ENCODE measurements at regions not wholly inside any gene's neighbourhood (a gene's known extent, or its start where the extent isn't known, plus 50 kb on each side); places are given as distances from the start of the nearest gene placed in this dataset.

DNA sequence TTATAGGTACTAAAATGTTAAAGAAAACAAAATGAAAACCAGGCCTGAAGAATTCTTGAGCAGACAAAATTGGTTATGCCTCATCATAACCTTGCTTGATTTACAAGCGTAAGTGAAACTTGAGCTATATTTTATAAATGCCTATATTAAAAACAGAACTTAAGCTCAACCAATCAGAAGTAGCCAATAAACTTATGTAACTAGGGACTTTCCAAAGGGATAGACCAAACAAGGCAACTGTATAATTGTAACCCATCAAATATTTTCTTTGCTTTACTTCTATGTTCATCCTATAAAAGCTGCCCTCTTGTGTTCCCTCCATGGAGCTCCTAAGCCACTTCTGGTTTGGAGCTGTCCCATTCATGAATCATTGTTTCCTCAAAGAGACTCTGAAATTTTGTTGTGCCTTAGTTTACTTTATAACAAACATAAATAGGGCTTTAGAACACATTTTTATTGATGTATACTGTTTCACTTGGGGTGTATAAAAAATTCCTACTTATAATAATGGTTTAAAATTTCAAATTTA, 101.6 kb upstream of the CARMIL1 start:
- TF ChIP-seq SUZ12 (IDR thresholded peaks at IDR 0.05) = no peak
- no peak for TF ChIP-seq TARDBP (IDR thresholded peaks at IDR 0.05)
- no peak for TF ChIP-seq ARNT (IDR thresholded peaks at IDR 0.05)
- TF ChIP-seq ELF4 (IDR thresholded peaks at IDR 0.05) = no peak
- ChIA-PET POLR2A (no interaction called here), CTCF (no interaction called here)
- no peak for DNase-seq (ENCODE audit: extremely low spot score)

DNA sequence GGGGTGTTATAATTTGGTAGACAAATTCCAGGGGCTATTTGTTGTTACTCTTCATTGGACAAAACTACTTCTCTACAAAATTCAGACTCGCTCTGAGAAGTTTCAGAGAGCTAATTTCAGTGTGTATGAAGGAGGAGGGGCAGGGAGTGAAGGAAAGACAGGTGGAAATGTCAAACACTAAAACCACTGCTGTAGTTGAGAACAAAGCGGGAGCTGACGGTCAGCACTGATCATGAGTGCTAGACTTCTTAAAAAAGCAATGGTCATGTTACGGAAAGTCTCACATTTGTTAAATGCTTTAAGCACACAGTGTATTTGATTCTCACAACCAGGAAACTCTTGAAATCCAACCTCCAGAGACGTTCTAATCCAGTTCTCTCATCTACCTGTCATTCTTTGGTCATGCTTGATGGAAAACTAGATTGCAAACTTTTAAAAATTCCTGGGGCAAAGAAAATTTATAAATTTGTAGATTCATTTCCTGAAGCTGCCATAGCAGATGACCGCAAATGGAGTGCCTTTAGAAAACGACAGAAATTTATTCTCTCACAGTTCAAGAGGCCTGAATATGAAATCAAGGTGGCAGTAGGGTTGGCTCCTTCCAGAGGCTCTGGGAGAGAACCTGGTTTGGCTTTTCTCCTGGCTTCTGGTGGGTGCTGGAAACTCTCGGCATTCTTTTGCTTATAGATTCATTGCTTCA, 100.7 kb upstream of the CARMIL1 start:
- TF ChIP-seq ZNF384 (IDR thresholded peaks at IDR 0.05) = no peak
- no peak for TF ChIP-seq SP1 (IDR thresholded peaks at IDR 0.05)
- no peak for TF ChIP-seq CTBP1 (IDR thresholded peaks at IDR 0.05; ENCODE audit: borderline replicate concordance)
- no peak for TF ChIP-seq FOXK2 (IDR thresholded peaks at IDR 0.05)
- ChIA-PET POLR2A (interaction anchor here (0.6 kb wide), 1 partner anchor 13 kb away, joined by 3 read pairs; no protein-coding TSS in a partner anchor), CTCF (interaction anchor here (0.6 kb wide), 2 partner anchors 102 to 599 kb away, joined by 3 to 4 read pairs; no protein-coding TSS in a partner anchor)
- DNase-seq (ENCODE audit: extremely low spot score) = no peak

DNA sequence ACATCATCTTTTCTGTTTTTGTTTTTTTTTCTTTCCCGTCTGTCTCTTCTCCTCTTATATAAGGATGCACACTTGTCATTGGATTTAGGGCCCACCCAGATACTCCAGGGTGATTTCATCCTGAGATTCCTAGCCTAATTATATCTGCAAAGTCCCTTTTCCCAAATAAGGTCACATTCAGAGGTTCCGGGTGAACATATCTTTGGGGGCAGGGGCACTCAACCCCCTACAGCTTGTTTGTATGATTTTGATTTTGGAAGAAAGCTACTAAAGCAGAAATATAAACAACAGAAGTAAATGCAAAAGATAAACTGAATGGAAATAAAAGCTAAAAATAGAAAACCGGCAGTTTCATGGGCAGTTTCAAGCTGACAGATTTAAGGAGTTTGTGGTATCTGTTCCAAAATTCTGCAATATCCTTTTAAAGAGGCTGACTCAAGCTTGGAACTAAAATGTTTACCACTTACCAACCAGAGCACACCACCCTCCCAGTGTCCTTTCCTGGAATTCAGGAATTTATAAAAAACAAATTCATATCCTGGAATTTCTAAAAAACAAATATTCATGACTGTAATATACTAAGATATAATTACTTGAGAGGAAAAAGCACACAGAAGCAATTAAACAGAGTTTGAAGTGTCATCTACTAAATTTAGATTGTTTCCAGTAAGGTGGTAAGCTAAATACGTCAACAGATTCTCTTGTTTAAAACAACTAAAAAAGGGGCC, 100.0 kb upstream of the CARMIL1 start:
- CTCF ChIA-PET = interaction anchor here (0.6 kb wide), 2 partner anchors 103 to 600 kb away, joined by 3 to 4 read pairs; no protein-coding TSS in a partner anchor
- POLR2A ChIA-PET = interaction anchor here (1.0 kb wide), 1 partner anchor 842 kb away, joined by 4 read pairs; no protein-coding TSS in a partner anchor
- no peak for TF ChIP-seq ZNF384 (IDR thresholded peaks at IDR 0.05)
- TF ChIP-seq L3MBTL2 (conservative IDR thresholded peaks at IDR 0.05) = no peak
- TF ChIP-seq, protein P1, sequence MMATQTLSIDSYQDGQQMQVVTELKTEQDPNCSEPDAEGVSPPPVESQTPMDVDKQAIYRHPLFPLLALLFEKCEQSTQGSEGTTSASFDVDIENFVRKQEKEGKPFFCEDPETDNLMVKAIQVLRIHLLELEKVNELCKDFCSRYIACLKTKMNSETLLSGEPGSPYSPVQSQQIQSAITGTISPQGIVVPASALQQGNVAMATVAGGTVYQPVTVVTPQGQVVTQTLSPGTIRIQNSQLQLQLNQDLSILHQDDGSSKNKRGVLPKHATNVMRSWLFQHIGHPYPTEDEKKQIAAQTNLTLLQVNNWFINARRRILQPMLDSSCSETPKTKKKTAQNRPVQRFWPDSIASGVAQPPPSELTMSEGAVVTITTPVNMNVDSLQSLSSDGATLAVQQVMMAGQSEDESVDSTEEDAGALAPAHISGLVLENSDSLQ (IDR thresholded peaks at IDR 0.05) = no peak
- no peak for TF ChIP-seq LEF1 (IDR thresholded peaks at IDR 0.05; ENCODE audit: borderline replicate concordance)
- no peak for TF ChIP-seq CTBP1 (IDR thresholded peaks at IDR 0.05; ENCODE audit: borderline replicate concordance)
- no peak for TF ChIP-seq SP1 (IDR thresholded peaks at IDR 0.05)
- no peak for TF ChIP-seq FOXA1 (IDR thresholded peaks at IDR 0.05)
- TF ChIP-seq HDGF (IDR thresholded peaks at IDR 0.05; ENCODE audit: borderline replicate concordance) = no peak
- TF ChIP-seq ARNT (IDR thresholded peaks at IDR 0.05) = no peak
- no peak for TF ChIP-seq FOXK2 (IDR thresholded peaks at IDR 0.05)
- no peak for TF ChIP-seq FOXM1 (IDR thresholded peaks at IDR 0.05; ENCODE audit: borderline replicate concordance)
- no peak for TF ChIP-seq NFRKB (IDR thresholded peaks at IDR 0.05)
- no peak for TF ChIP-seq SUZ12 (IDR thresholded peaks at IDR 0.05)
- no peak for TF ChIP-seq BHLHE40 (IDR thresholded peaks at IDR 0.05; ENCODE audit: borderline replicate concordance)
- DNase-seq (ENCODE audit: extremely low spot score) = no peak

DNA sequence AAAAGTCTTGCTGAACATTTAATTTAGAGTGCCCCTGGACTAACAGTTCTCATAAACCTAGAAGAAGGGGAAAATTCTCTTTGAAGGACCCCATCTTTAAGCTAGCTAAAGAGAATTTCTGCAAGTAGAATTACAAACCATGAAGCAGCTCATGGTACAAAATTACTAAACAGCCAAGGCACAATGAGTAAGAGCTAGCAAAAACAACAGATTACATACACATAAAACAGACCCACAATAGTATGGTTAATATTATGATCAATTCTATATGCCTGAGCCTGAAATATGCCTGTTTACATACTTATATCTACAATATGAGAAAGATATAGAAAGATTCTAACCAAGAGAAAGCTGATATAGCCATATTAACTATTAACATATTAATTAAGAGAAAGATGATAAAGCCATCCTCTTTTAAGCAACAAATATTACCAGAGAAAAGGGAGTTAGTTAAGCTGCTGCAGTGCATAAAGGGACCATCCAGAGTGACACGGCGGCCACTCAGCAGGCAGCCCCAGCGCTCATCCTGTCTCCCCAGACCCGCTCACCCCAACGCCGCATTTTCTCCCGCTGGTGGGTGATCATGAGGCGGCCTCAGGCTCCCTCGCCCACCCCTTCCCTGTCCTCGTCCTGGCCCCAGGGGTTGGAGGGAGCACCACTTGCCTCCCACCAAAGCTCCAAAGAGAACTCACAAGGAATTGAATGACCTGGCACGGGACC, 98.4 kb upstream of the CARMIL1 start:
- ChIA-PET CTCF (interaction anchor here (0.8 to 1.0 kb wide), 2 partner anchors 10 to 43 kb away, joined by 3 to 5 read pairs; no protein-coding TSS in a partner anchor), POLR2A (interaction anchor here (0.7 kb wide), 1 partner anchor 405 kb away, joined by 3 read pairs; no protein-coding TSS in a partner anchor)
- TF ChIP-seq ELF4 (IDR thresholded peaks at IDR 0.05) (no peak), L3MBTL2 (conservative IDR thresholded peaks at IDR 0.05) (no peak), ZNF384 (IDR thresholded peaks at IDR 0.05) (no peak), FOXK2 (IDR thresholded peaks at IDR 0.05) (no peak), SP1 (IDR thresholded peaks at IDR 0.05) (no peak), ARNT (IDR thresholded peaks at IDR 0.05) (no peak), TARDBP (IDR thresholded peaks at IDR 0.05) (no peak), CTBP1 (IDR thresholded peaks at IDR 0.05; ENCODE audit: borderline replicate concordance) (no peak), BHLHE40 (IDR thresholded peaks at IDR 0.05; ENCODE audit: borderline replicate concordance) (no peak), NFRKB (IDR thresholded peaks at IDR 0.05) (no peak), FOXM1 (IDR thresholded peaks at IDR 0.05; ENCODE audit: borderline replicate concordance) (no peak)
- TF ChIP-seq, protein P1 (IDR thresholded peaks at IDR 0.05) = no peak

DNA sequence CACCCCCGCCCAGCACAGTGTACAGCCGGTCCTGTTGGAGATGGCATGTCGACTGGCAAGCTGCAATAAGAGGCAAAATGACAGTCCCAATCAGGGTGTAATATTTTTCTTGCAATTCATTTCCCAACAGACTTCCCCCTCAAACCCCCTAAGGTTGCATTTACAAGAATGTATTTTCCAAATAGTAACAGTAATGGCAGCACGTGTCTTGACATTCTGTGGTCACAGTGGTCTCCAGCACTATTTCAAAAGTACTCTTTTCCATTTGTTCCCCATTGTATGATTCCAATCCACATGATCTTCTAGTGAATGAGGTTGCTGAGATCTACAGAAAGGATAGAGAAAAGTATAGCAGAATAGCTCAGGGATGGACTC, 97.8 kb upstream of the CARMIL1 start:
- TF ChIP-seq HDGF (IDR thresholded peaks at IDR 0.05; ENCODE audit: borderline replicate concordance) (no peak), ELF4 (IDR thresholded peaks at IDR 0.05) (no peak), L3MBTL2 (conservative IDR thresholded peaks at IDR 0.05) (no peak), FOXA1 (IDR thresholded peaks at IDR 0.05) (no peak), TARDBP (IDR thresholded peaks at IDR 0.05) (no peak)
- DNase-seq (ENCODE audit: extremely low spot score) = no peak
- POLR2A ChIA-PET = no interaction called here
- CTCF ChIA-PET = interaction anchor here (0.6 to 1.0 kb wide), 3 partner anchors 10 to 153 kb away, joined by 3 to 5 read pairs (median 3); no protein-coding TSS in a partner anchor

More for the DNA sequence above, 98.4 kb upstream of the CARMIL1 start:
- DNase-seq (ENCODE audit: extremely low spot score) = no peak

DNA sequence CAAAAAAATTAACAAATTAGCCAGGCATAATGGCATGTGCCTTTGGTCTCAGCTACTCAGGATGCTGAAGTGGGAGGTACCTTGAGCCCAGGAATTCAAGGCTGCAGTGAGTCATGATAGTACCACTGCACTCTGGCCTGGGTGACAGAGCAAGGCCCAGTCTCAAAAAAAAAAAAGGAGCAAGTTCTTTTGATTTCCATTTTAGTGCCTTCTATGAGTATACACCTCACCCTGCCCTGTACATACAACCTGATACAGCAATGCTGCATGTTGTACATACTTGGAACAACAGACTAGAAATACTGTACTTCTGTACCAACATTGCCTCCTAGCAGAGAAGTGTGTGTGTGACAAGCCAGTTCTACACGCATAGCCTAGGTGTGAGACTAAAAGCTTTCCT, 97.3 kb upstream of the CARMIL1 start:
- POLR2A ChIA-PET = no interaction called here
- no peak for DNase-seq (ENCODE audit: extremely low spot score)

More for the DNA sequence above, 97.3 kb upstream of the CARMIL1 start:
- CTCF ChIA-PET = interaction anchor here (0.5 to 0.6 kb wide), 2 partner anchors 19 to 154 kb away, joined by 3 read pairs; no protein-coding TSS in a partner anchor
- TF ChIP-seq TARDBP (IDR thresholded peaks at IDR 0.05) = no peak
- TF ChIP-seq NFRKB (IDR thresholded peaks at IDR 0.05) = no peak
- no peak for TF ChIP-seq ZNF384 (IDR thresholded peaks at IDR 0.05)
- TF ChIP-seq SP1 (IDR thresholded peaks at IDR 0.05) = no peak
- no peak for TF ChIP-seq ARNT (IDR thresholded peaks at IDR 0.05)
- TF ChIP-seq FOXM1 (IDR thresholded peaks at IDR 0.05; ENCODE audit: borderline replicate concordance) = no peak
- no peak for TF ChIP-seq HDGF (IDR thresholded peaks at IDR 0.05; ENCODE audit: borderline replicate concordance)
- TF ChIP-seq SUZ12 (IDR thresholded peaks at IDR 0.05) = no peak
- TF ChIP-seq FOXK2 (IDR thresholded peaks at IDR 0.05) = no peak
- TF ChIP-seq FOXA1 (IDR thresholded peaks at IDR 0.05) = no peak
- no peak for TF ChIP-seq ELF4 (IDR thresholded peaks at IDR 0.05)
- TF ChIP-seq L3MBTL2 (conservative IDR thresholded peaks at IDR 0.05) = no peak
- no peak for TF ChIP-seq BHLHE40 (IDR thresholded peaks at IDR 0.05; ENCODE audit: borderline replicate concordance)
- no peak for TF ChIP-seq LEF1 (IDR thresholded peaks at IDR 0.05; ENCODE audit: borderline replicate concordance)
